Fibroblast of pulmonary artery (primary cell): ENCODE measurements at regions not wholly inside any gene's neighbourhood (a gene's known extent, or its start where the extent isn't known, plus 50 kb on each side); places are given as distances from the start of the nearest gene placed in this dataset.

ENCODE experiments used
- DNase-seq: peaks from one replicate; pipeline ENCODE4 v3.0.0-alpha.2; 2010; ENCODE audit warnings: low read depth
- H3K4me3 ChIP-seq: replicated peaks from 2 replicates; pipeline ENCODE4 v1.5.1; 2011; ENCODE audit warnings: low read depth, mild to moderate bottlenecking, control low read depth, low read length, moderate library complexity
- TF ChIP-seq, protein P1 (sequence below): IDR thresholded peaks from 2 replicates; pipeline ENCODE4 v1.5.1; 2011; ENCODE audit warnings: mild to moderate bottlenecking, control low read depth, low read length, inconsistent platforms; ENCODE audit errors: missing control alignments

- no peak overlapping the region for H3K4me3 ChIP-seq
- TF ChIP-seq, protein P1, sequence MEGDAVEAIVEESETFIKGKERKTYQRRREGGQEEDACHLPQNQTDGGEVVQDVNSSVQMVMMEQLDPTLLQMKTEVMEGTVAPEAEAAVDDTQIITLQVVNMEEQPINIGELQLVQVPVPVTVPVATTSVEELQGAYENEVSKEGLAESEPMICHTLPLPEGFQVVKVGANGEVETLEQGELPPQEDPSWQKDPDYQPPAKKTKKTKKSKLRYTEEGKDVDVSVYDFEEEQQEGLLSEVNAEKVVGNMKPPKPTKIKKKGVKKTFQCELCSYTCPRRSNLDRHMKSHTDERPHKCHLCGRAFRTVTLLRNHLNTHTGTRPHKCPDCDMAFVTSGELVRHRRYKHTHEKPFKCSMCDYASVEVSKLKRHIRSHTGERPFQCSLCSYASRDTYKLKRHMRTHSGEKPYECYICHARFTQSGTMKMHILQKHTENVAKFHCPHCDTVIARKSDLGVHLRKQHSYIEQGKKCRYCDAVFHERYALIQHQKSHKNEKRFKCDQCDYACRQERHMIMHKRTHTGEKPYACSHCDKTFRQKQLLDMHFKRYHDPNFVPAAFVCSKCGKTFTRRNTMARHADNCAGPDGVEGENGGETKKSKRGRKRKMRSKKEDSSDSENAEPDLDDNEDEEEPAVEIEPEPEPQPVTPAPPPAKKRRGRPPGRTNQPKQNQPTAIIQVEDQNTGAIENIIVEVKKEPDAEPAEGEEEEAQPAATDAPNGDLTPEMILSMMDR = no peak
- DNase-seq = no peak
Measured at GRCh38 chr14:32023540-32023939, 53.6 kb upstream of the ARHGAP5 start.

DNA sequence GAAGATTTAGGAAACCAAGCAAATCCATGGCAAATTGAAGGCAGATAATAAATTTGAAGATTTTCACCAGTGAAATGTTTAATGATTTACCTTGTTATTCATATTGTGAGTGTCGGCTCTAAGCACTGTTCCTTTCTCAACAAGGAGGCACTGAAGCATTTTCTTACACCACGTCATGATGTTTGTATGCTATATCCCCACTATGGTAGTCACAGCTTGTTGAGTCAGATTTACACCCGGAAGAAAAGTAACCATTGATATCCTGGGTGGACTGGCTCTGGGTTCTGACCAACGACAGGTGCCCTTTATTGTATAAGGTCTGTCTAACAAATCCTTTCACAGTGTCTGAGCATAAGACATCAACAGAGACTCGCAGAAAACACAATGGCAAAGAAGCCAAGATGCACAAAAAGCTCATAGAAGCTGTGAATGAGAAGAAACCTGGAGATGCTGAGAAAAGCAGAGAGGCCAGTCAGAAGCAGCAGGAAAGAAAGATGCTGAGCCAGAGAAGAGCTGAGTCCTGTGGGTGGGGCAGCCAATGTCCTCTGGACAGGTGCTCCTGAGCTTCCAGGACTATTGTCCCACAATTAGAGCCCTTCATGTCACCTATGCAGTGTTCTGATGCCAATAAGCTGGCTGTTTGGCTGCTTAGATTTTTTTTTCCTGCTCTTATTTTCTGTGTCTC, 49.7 kb upstream of the ARHGAP5 start:
- DNase-seq = peak; percentile 31
- no peak overlapping the region for H3K4me3 ChIP-seq
- TF ChIP-seq, protein P1 = no peak
